Astrocyte (in vitro differentiated cells and primary cell): ENCODE measurements at regions not wholly inside any gene's neighbourhood (a gene's known extent, or its start where the extent isn't known, plus 50 kb on each side); places are given as distances from the start of the nearest gene placed in this dataset.

Experiments used
- DNase-seq: peaks from one replicate; pipeline ENCODE4 v3.0.0-alpha.2; 2010; ENCODE audit warnings: low read depth
- FAIRE-seq: peaks from 2 replicates; lab custom pipeline; 2011; peaks lifted over from hg19 to GRCh38; lab: Jason Lieb, UNC
- H2AFZ ChIP-seq: 2 replicates; pipeline ENCODE4 v1.6.0; 2012; ENCODE audit warnings: low read depth, low read length, inconsistent platforms
- H3K27ac ChIP-seq: 2 replicates; pipeline ENCODE4 v1.5.1; 2011; ENCODE audit warnings: low read depth, low read length, inconsistent platforms
- H3K27me3 ChIP-seq: 2 replicates; pipeline ENCODE4 v1.6.0; 2011; ENCODE audit warnings: low read length, inconsistent platforms; ENCODE audit not compliant: insufficient read depth
- H3K36me3 ChIP-seq: 2 replicates; pipeline ENCODE4 v1.5.1; 2011; ENCODE audit warnings: low read length, inconsistent platforms; ENCODE audit not compliant: insufficient read depth
- H3K4me1 ChIP-seq: 2 replicates; pipeline ENCODE4 v1.5.1; 2011; ENCODE audit warnings: low read length, inconsistent platforms; ENCODE audit not compliant: insufficient read depth
- H3K4me2 ChIP-seq: 2 replicates; pipeline ENCODE4 v1.6.0; 2012; ENCODE audit warnings: low read length, inconsistent platforms
- H3K4me3 ChIP-seq: 2 replicates; pipeline ENCODE4 v1.5.1; 2011; ENCODE audit warnings: low read depth, mild to moderate bottlenecking, low read length, inconsistent platforms; ENCODE audit not compliant: insufficient read depth
- H3K79me2 ChIP-seq: 2 replicates; pipeline ENCODE4 v1.6.0; 2012; ENCODE audit warnings: mild to moderate bottlenecking, low read length, inconsistent platforms; ENCODE audit not compliant: insufficient read depth
- H3K9ac ChIP-seq: 2 replicates; pipeline ENCODE4 v1.6.0; 2012; ENCODE audit warnings: mild to moderate bottlenecking, low read length, inconsistent platforms
- H3K9me3 ChIP-seq: 2 replicates; pipeline ENCODE4 v1.5.1; 2012; ENCODE audit warnings: low read depth, mild to moderate bottlenecking, low read length, inconsistent platforms; ENCODE audit not compliant: insufficient read depth
- H4K20me1 ChIP-seq: 2 replicates; pipeline ENCODE4 v1.6.0; 2012; ENCODE audit warnings: low read length, inconsistent platforms; ENCODE audit not compliant: insufficient read depth
- H3K27ac Mint-ChIP-seq: one replicate; pipeline ENCODE4 v1.8.0; 2021; ENCODE audit warnings: mild to moderate bottlenecking, mixed read lengths; ENCODE audit not compliant: unreplicated experiment
- H3K27me3 Mint-ChIP-seq: one replicate; pipeline ENCODE4 v1.8.0; 2021; ENCODE audit warnings: low read depth, mixed read lengths; ENCODE audit not compliant: unreplicated experiment
- H3K36me3 Mint-ChIP-seq: one replicate; pipeline ENCODE4 v1.8.0; 2021; ENCODE audit warnings: low read depth, mixed read lengths; ENCODE audit not compliant: unreplicated experiment
- H3K4me1 Mint-ChIP-seq: one replicate; pipeline ENCODE4 v1.8.0; 2021; ENCODE audit warnings: low read depth, mixed read lengths; ENCODE audit not compliant: unreplicated experiment
- H3K4me3 Mint-ChIP-seq: one replicate; pipeline ENCODE4 v1.8.0; 2021; ENCODE audit warnings: mild to moderate bottlenecking, moderate library complexity, mixed read lengths; ENCODE audit not compliant: unreplicated experiment
- H3K9me3 Mint-ChIP-seq: one replicate; pipeline ENCODE4 v1.8.0; 2021; ENCODE audit warnings: mild to moderate bottlenecking, mixed read lengths; ENCODE audit not compliant: unreplicated experiment
- EZH2 ChIP-seq: IDR thresholded peaks from 2 replicates; pipeline ENCODE4 v1.6.1; 2012; ENCODE audit warnings: mild to moderate bottlenecking, low read length, inconsistent platforms; ENCODE audit not compliant: insufficient read depth
- TF ChIP-seq, protein P1 (sequence below): IDR thresholded peaks from 2 replicates; pipeline ENCODE4 v1.5.1; 2011; ENCODE audit warnings: low read depth, mild to moderate bottlenecking, inconsistent platforms, low read length, moderate library complexity; ENCODE audit not compliant: insufficient read depth

- Mint-ChIP-seq H3K36me3 (no peaks in the 10 kb centered on the region), H3K9me3 (no peaks in the 10 kb centered on the region), H3K27me3 (no peaks in the 10 kb centered on the region), H3K4me3 (no peak overlapping the region), H3K27ac (no peak overlapping the region), H3K4me1 (no peaks in the 10 kb centered on the region)
- no peaks in the 10 kb centered on the region for H3K36me3 ChIP-seq
- no peaks in the 10 kb centered on the region for H3K4me1 ChIP-seq
- H2AFZ ChIP-seq = no peak overlapping the region
- H4K20me1 ChIP-seq = no peaks in the 10 kb centered on the region
- FAIRE-seq = no peak
- H3K9me3 ChIP-seq = no peaks in the 10 kb centered on the region
- H3K27me3 ChIP-seq = no peaks in the 10 kb centered on the region
- no peak overlapping the region for H3K4me3 ChIP-seq
- H3K4me2 ChIP-seq = no peak overlapping the region
- DNase-seq = no peak
- no peak overlapping the region for H3K27ac ChIP-seq
- no peaks in the 10 kb centered on the region for H3K79me2 ChIP-seq
- H3K9ac ChIP-seq = no peak overlapping the region
- TF ChIP-seq, protein P1, sequence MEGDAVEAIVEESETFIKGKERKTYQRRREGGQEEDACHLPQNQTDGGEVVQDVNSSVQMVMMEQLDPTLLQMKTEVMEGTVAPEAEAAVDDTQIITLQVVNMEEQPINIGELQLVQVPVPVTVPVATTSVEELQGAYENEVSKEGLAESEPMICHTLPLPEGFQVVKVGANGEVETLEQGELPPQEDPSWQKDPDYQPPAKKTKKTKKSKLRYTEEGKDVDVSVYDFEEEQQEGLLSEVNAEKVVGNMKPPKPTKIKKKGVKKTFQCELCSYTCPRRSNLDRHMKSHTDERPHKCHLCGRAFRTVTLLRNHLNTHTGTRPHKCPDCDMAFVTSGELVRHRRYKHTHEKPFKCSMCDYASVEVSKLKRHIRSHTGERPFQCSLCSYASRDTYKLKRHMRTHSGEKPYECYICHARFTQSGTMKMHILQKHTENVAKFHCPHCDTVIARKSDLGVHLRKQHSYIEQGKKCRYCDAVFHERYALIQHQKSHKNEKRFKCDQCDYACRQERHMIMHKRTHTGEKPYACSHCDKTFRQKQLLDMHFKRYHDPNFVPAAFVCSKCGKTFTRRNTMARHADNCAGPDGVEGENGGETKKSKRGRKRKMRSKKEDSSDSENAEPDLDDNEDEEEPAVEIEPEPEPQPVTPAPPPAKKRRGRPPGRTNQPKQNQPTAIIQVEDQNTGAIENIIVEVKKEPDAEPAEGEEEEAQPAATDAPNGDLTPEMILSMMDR = no peak
- TF ChIP-seq EZH2 = no peak
Measured at GRCh38 chr20:7124120-7124519, 356.6 kb downstream of the BMP2 start.

DNA sequence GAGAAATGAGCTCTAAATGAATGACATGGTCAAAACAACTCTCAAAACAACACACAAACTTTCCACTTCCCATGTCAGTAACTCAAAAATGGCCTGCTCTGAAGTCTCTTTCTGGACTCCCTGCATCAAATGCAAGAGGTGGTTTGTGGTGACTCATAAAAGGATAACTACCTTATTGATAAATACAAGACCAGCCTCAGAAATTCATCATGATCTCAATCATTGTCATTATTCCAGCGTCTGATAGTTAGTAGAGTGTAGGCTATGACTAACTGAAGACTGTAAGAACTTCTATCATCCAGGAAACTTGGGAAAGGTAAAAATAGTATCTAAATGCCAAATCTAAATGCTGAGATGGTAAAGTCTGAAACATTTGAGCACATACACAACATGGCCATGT lies 369.4 kb downstream of the BMP2 start:
- no peak for FAIRE-seq
- no peaks in the 10 kb centered on the region for H3K9me3 Mint-ChIP-seq
- no peaks in the 10 kb centered on the region for H3K27me3 Mint-ChIP-seq

More for the DNA sequence above, 369.4 kb downstream of the BMP2 start:
- Histone ChIP-seq H3K9me3 (no peaks in the 10 kb centered on the region), H4K20me1 (no peaks in the 10 kb centered on the region), H3K4me3 (no peak overlapping the region), H3K4me2 (no peak overlapping the region), H2AFZ (no peak overlapping the region), H3K4me1 (no peaks in the 10 kb centered on the region), H3K27me3 (peaks cover 2% of the 10 kb centered on the region), H3K79me2 (no peaks in the 10 kb centered on the region), H3K9ac (no peak overlapping the region), H3K27ac (no peak overlapping the region), H3K36me3 (no peaks in the 10 kb centered on the region)
- no peaks in the 10 kb centered on the region for H3K4me1 Mint-ChIP-seq
- H3K4me3 Mint-ChIP-seq = no peak overlapping the region
- TF ChIP-seq, protein P1 = no peak
- TF ChIP-seq EZH2 = no peak
- no peaks in the 10 kb centered on the region for H3K36me3 Mint-ChIP-seq
- DNase-seq = no peak
- no peak overlapping the region for H3K27ac Mint-ChIP-seq
